Esophagus squamous epithelium (tissue), 4 donors: ENCODE measurements at regions not wholly inside any gene's neighbourhood (a gene's known extent, or its start where the extent isn't known, plus 50 kb on each side); places are given as distances from the start of the nearest gene placed in this dataset.

Experiments used
- CTCF ChIP-seq, 6 experiments: fragments of 450-650 bp in 4 of 6; fragments of 200-600 bp in 2 of 6; sonication (generic) in 2 of 6; IDR thresholded peaks; one replicate each; pipeline ENCODE4 v1.5.1; 2016 to 2019; ENCODE audit warnings: antibody characterized with exemption in 6 of 6, mild to moderate bottlenecking in 4 of 6, moderate library complexity in 4 of 6
- POLR2A ChIP-seq, 4 donors: fragments of 450-650 bp; IDR thresholded peaks; one replicate each; pipeline ENCODE4 v1.6.1; 2017; ENCODE audit warnings: antibody characterized with exemption in 4 of 4, mild to moderate bottlenecking in 4 of 4, moderate library complexity in 3 of 4

GRCh38 chr5:10064546-10065195 is 185.0 kb downstream of the ATPSCKMT start:
- TF ChIP-seq POLR2A (IDR thresholded peaks at IDR 0.05): no peak
- no peak for TF ChIP-seq CTCF (IDR thresholded peaks at IDR 0.05)
